Right atrium auricular region (tissue), 2 donors: ENCODE measurements at regions not wholly inside any gene's neighbourhood (a gene's known extent, or its start where the extent isn't known, plus 50 kb on each side); places are given as distances from the start of the nearest gene placed in this dataset.

Source experiments
- DNase-seq: peaks from one replicate; pipeline ENCODE4 v3.0.0-alpha.2; 2019; ENCODE audit warnings: low spot score
- H3K27ac ChIP-seq, 2 donors: fragments of 200-600 bp; sonication (generic); 1 replicate in 1 of 2; 2 replicates in 1 of 2; pipeline ENCODE4 v1.5.1; 2016 to 2019
- H3K27me3 ChIP-seq, 2 donors: fragments of 200-600 bp; sonication (generic); one replicate each; pipeline versions ENCODE4 v1.5.1 to v1.6.0; 2017 to 2019
- H3K36me3 ChIP-seq: fragments of 200-600 bp; sonication (generic); one replicate; pipeline ENCODE4 v1.5.1; 2016
- H3K4me1 ChIP-seq, 2 donors: fragments of 200-600 bp; sonication (generic); one replicate each; pipeline versions ENCODE4 v1.5.1 to v1.6.0; 2017 to 2019
- H3K4me3 ChIP-seq, 2 donors: fragments of 200-600 bp; sonication (generic); 1 replicate in 1 of 2; 2 replicates in 1 of 2; pipeline ENCODE4 v1.5.1; 2017 to 2019; ENCODE audit warnings: mild to moderate bottlenecking in 1 of 2, moderate library complexity in 1 of 2
- H3K9me3 ChIP-seq, 2 donors: fragments of 200-600 bp; sonication (generic); one replicate each; pipeline ENCODE4 v1.5.1; 2019
- TF ChIP-seq, protein P1 (sequence below), 2 donors: fragments of 200-600 bp; sonication (generic); IDR thresholded peaks; one replicate each; pipeline ENCODE4 v1.5.1; 2019; ENCODE audit warnings: antibody characterized with exemption in 2 of 2

DNA sequence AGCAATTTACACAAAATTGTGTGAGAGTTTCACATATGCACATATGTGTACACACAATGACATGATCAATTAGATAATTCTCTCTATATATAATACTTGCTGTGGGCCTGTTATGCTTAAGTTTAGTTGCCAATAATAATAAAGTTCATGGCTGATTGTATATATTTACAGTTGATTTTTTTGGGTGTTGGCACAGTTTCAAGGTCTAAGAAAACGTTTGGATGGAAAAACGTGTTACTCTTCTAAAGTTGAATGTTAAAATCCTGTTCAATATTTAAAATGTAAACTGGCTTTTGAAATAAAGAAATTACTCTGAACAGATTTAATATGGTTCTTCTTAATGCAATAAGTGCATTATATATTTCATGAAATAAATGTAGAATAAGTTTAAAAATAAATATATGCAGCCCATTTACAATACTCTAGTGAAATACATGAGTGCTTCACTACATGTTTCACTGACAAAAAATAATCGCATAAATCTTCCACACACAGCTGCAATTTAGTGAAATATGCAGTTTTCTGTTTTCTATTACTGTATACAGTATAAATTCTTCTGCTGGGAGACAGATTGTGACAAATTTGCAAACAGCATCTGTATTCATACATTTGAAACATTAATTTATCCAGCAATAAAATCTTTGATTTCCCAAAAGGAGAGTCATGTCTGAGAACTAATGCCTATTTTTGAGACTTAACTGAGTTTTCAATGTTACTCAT, 586.9 kb upstream of the KLHL1 start:
- Histone ChIP-seq H3K4me1 (no peaks in the 10 kb centered on the region), H3K4me3 (no peak overlapping the region), H3K27ac (no peak overlapping the region), H3K9me3 (no peaks in the 10 kb centered on the region), H3K36me3 (no peaks in the 10 kb centered on the region), H3K27me3 (no peaks in the 10 kb centered on the region)
- TF ChIP-seq, protein P1, sequence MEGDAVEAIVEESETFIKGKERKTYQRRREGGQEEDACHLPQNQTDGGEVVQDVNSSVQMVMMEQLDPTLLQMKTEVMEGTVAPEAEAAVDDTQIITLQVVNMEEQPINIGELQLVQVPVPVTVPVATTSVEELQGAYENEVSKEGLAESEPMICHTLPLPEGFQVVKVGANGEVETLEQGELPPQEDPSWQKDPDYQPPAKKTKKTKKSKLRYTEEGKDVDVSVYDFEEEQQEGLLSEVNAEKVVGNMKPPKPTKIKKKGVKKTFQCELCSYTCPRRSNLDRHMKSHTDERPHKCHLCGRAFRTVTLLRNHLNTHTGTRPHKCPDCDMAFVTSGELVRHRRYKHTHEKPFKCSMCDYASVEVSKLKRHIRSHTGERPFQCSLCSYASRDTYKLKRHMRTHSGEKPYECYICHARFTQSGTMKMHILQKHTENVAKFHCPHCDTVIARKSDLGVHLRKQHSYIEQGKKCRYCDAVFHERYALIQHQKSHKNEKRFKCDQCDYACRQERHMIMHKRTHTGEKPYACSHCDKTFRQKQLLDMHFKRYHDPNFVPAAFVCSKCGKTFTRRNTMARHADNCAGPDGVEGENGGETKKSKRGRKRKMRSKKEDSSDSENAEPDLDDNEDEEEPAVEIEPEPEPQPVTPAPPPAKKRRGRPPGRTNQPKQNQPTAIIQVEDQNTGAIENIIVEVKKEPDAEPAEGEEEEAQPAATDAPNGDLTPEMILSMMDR (IDR thresholded peaks at IDR 0.05): no peak
- DNase-seq: no peak

DNA sequence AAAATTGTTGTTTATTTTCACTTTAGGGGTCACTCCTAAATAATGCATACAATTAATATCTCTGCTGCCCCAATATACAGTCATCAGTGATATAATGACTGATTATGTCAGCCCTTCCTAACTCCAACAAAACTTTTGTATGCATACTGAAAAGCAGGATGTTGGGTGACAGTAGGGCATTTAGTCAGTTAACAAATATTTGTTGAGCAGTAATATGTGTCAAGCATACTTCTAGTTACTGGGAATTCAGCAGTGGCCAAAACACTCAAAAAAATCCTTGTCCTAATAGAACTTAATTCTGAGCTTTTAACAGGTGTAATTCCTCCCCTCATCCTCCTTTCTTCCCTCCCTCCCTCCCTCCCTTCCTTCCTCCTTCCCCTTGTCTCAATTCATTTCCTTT, 560.7 kb upstream of the KLHL1 start:
- TF ChIP-seq, protein P1 (IDR thresholded peaks at IDR 0.05): no peak
- Histone ChIP-seq H3K36me3 (no peaks in the 10 kb centered on the region), H3K27ac (no peak overlapping the region), H3K4me3 (no peak overlapping the region), H3K27me3 (no peaks in the 10 kb centered on the region), H3K9me3 (no peaks in the 10 kb centered on the region), H3K4me1 (no peaks in the 10 kb centered on the region)
- no peak for DNase-seq

DNA sequence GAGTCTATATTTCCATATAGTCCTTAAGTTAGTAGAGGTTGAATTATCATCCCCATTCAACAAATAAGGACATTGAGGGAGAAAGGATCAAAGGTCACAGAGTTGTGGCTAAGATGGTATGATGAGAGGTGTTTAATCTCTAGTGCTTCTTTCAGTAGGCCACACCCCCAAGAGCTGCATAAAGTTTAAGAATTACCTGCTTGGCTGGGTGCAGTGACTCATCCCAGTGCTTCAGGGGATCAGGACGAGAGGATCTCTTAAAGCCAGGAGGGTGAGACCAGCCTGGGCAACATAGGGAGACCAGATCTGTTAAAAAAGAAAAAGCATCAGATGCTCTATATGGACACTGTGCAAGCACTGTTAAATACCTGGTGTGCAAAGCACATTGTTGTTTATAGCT, 560.0 kb upstream of the KLHL1 start:
- TF ChIP-seq, protein P1 (IDR thresholded peaks at IDR 0.05): no peak
- Histone ChIP-seq H3K4me3 (no peak overlapping the region), H3K4me1 (no peaks in the 10 kb centered on the region)

DNA sequence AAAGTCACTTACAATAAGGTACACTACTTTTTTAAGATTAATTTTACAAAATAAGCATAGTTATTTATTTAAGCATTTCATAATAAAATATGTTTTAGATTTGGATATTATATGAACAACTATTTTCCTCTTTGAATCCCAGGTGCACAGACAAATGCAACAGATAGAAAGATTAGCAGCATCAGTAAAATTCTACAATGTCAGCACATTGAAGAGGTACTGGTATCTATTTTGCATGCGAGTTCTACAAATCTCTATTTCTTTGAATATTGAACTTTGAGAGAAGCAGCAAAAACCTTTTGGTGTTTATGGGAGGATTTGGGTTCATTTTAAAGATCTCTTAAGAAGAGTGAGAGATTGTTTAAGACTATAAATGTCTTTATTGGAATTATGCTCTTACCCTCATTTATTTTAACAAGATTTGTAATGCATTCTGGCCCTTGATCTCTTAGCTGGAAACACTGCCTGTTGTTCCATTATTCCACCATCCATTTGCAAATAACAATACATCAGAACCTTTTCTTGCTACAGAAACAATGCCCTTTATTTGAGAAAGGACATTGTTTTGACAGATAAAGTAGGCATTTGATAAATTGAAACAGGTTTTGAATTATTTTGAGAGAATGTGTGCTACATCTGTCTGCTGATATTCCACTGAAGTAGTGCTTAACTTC, 558.8 kb upstream of the KLHL1 start:
- TF ChIP-seq, protein P1 (IDR thresholded peaks at IDR 0.05): no peak
- H3K9me3 ChIP-seq: no peaks in the 10 kb centered on the region
- no peaks in the 10 kb centered on the region for H3K36me3 ChIP-seq
- no peaks in the 10 kb centered on the region for H3K4me1 ChIP-seq
- DNase-seq: no peak
- no peak overlapping the region for H3K4me3 ChIP-seq
- no peak overlapping the region for H3K27ac ChIP-seq
- no peaks in the 10 kb centered on the region for H3K27me3 ChIP-seq

More for the DNA sequence above, 560.0 kb upstream of the KLHL1 start:
- Histone ChIP-seq H3K9me3 (no peaks in the 10 kb centered on the region), H3K36me3 (no peaks in the 10 kb centered on the region), H3K27me3 (no peaks in the 10 kb centered on the region), H3K27ac (no peak overlapping the region)
- no peak for DNase-seq

DNA sequence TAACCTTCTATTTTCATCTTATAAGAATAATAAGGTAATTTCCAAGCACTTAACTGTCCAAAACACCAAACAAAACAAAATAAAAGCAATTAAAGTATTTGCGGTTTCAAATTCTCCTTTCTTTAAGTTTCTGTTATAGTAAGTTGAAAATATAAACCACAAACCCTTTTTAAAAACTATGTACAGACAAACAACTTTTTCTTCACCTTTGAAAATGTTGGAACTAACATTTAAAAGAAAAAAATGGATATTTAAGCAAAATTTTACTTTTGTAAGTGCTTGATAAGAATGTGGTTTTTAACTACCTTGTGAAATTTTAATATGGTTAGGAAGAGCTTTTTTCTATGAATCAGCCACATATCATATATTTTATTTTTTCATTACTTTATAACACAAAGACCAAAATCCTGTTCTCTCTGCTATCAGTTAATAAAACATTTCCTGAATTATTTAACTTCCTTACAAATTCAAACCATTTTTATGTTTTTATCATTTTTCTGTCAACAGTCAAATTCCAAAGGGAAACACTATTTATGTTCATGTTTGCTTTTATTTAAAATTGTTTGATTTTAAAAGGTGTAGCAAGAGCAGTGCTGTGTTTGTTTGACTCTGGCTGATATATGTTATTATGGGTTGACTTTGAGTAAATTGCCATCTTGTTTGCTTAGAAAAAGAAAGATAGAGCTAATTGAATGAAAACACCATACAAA, 554.1 kb upstream of the KLHL1 start:
- Histone ChIP-seq H3K4me3 (no peak overlapping the region), H3K36me3 (no peaks in the 10 kb centered on the region), H3K9me3 (no peaks in the 10 kb centered on the region), H3K27ac (no peak overlapping the region), H3K27me3 (no peaks in the 10 kb centered on the region), H3K4me1 (no peaks in the 10 kb centered on the region)
- TF ChIP-seq, protein P1 (IDR thresholded peaks at IDR 0.05): no peak
- no peak for DNase-seq
